Fibroblast of lung (primary cell): ENCODE measurements at regions not wholly inside any gene's neighbourhood (a gene's known extent, or its start where the extent isn't known, plus 50 kb on each side); places are given as distances from the start of the nearest gene placed in this dataset.
"Not testable (repeated sequence)": the region's sequence is repeated elsewhere in the genome, so short reads cannot be mapped to it uniquely, and the experiment has no call there.

Source experiments
- DNase-seq, 2 donors: peaks; one replicate each; pipeline versions ENCODE4 v3.0.0 to v3.0.0-alpha.2; 2010; ENCODE audit warnings: low read depth in 2 of 2
- H2AFZ ChIP-seq: 2 replicates; pipeline ENCODE4 v1.5.1; 2012; ENCODE audit warnings: low read length, control low read depth, inconsistent platforms
- H3K27ac ChIP-seq: 2 replicates; pipeline ENCODE4 v1.5.1; 2011; ENCODE audit warnings: low read length, control low read depth; ENCODE audit not compliant: insufficient read depth
- H3K27me3 ChIP-seq: 2 replicates; pipeline ENCODE4 v1.5.1; 2011; ENCODE audit warnings: mild to moderate bottlenecking, low read length; ENCODE audit not compliant: control insufficient read depth, insufficient read depth
- H3K36me3 ChIP-seq: 2 replicates; pipeline ENCODE4 v1.5.1; 2011; ENCODE audit warnings: low read length; ENCODE audit not compliant: control insufficient read depth, insufficient read depth
- H3K4me1 ChIP-seq: 2 replicates; pipeline ENCODE4 v1.5.1; 2011; ENCODE audit warnings: low read length; ENCODE audit not compliant: control insufficient read depth, insufficient read depth; ENCODE audit errors: extremely low read depth
- H3K4me2 ChIP-seq: 2 replicates; pipeline ENCODE4 v1.5.1; 2011; ENCODE audit warnings: low read length, control low read depth; ENCODE audit not compliant: insufficient read depth; ENCODE audit errors: extremely low read depth
- H3K4me3 ChIP-seq, 4 experiments: fragments of 200-600 bp in 1 of 4; sonication (generic) in 1 of 4; replicated peaks in 1 of 4; 2 replicates each; pipeline ENCODE4 v1.5.1; 2011 to 2016; ENCODE audit warnings: low read length in 4 of 4, low read depth in 3 of 4, mild to moderate bottlenecking in 3 of 4, control low read depth in 2 of 4, inconsistent platforms in 1 of 4, mixed read lengths in 1 of 4; ENCODE audit not compliant: insufficient read depth in 1 of 4; ENCODE audit errors: control extremely low read depth in 1 of 4
- H3K79me2 ChIP-seq: 2 replicates; pipeline ENCODE4 v1.5.1; 2012; ENCODE audit warnings: mild to moderate bottlenecking, low read length, inconsistent platforms; ENCODE audit not compliant: control insufficient read depth, insufficient read depth
- H3K9ac ChIP-seq: 2 replicates; pipeline ENCODE4 v1.5.1; 2011; ENCODE audit warnings: mild to moderate bottlenecking, low read length, control low read depth; ENCODE audit not compliant: insufficient read depth
- H3K9me3 ChIP-seq: 2 replicates; pipeline ENCODE4 v1.5.1; 2012; ENCODE audit warnings: low read depth, low read length; ENCODE audit not compliant: control insufficient read depth, insufficient read depth
- H4K20me1 ChIP-seq: 2 replicates; pipeline ENCODE4 v1.5.1; 2011; ENCODE audit warnings: low read length; ENCODE audit not compliant: control insufficient read depth, insufficient read depth; ENCODE audit errors: extremely low read depth
- EZH2 ChIP-seq: IDR thresholded peaks from 2 replicates; pipeline ENCODE4 v1.5.1; 2012; ENCODE audit warnings: low read length, control low read depth, mild to moderate bottlenecking; ENCODE audit errors: missing control alignments
- TF ChIP-seq, protein P1 (sequence below), 2 donors: IDR thresholded peaks in 1 of 2; conservative IDR thresholded peaks in 1 of 2; 1 replicate in 1 of 2; 2 replicates in 1 of 2; pipeline ENCODE4 v1.5.1; 2011 to 2012; ENCODE audit warnings: low read length in 2 of 2, control low read depth in 1 of 2, inconsistent platforms in 1 of 2, low read depth in 1 of 2, mild to moderate bottlenecking in 1 of 2

- Histone ChIP-seq H3K79me2 (no peaks in the 10 kb centered on the region), H3K27me3 (no peaks in the 10 kb centered on the region), H3K4me1 (no peaks in the 10 kb centered on the region), H3K36me3 (no peaks in the 10 kb centered on the region), H3K27ac (no peak overlapping the region), H2AFZ (no peak overlapping the region), H4K20me1 (no peaks in the 10 kb centered on the region), H3K4me2 (no peak overlapping the region), H3K4me3 (no peak overlapping the region), H3K9ac (no peak overlapping the region), H3K9me3 (no peaks in the 10 kb centered on the region)
- no peak for DNase-seq
- TF ChIP-seq, protein P1, sequence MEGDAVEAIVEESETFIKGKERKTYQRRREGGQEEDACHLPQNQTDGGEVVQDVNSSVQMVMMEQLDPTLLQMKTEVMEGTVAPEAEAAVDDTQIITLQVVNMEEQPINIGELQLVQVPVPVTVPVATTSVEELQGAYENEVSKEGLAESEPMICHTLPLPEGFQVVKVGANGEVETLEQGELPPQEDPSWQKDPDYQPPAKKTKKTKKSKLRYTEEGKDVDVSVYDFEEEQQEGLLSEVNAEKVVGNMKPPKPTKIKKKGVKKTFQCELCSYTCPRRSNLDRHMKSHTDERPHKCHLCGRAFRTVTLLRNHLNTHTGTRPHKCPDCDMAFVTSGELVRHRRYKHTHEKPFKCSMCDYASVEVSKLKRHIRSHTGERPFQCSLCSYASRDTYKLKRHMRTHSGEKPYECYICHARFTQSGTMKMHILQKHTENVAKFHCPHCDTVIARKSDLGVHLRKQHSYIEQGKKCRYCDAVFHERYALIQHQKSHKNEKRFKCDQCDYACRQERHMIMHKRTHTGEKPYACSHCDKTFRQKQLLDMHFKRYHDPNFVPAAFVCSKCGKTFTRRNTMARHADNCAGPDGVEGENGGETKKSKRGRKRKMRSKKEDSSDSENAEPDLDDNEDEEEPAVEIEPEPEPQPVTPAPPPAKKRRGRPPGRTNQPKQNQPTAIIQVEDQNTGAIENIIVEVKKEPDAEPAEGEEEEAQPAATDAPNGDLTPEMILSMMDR (conservative IDR thresholded peaks at IDR 0.05 in 1 of 2, IDR thresholded peaks at IDR 0.05 in 1 of 2; ENCODE audit: low read depth in 1 of 2, low read length in 2 of 2) = no peak
- TF ChIP-seq EZH2 = no peak
Observed at GRCh38 chr5:14028188-14028587, 83.7 kb upstream of the DNAH5 start.

DNA sequence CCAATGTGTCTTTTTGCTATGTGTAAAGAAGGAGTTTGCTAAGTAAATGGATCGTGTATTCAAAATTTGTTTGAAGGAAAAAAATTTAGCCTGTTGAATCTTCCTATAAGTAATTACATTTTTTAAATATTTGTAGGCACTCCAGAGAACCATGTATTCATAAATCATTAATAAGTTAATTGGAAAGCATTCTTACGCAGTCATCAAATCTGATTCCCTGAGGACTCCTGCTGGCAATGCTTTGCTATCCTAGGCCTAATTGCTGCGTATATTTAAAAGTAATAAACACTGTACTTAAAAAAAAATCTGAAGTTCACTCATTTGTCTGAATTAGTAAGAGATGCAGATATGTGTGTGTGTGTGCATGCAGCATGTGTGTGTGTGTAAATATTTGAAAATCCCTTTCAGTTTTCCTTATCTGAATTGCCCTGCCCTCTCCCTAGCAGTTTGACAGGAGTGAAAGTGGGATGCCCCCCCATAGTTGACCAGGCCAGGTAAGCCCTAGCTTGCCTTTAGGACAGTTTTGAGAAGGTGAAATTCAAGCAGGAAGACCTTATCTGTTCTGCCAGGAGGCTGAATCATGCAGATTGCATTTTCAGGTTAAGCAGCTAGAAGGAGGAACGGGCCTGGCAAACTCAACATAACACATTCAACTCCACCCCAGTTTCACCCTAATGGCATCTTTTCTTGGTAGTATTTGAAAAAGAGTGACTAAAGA lies 81.2 kb upstream of the DNAH5 start:
- Histone ChIP-seq H3K9me3 (no peaks in the 10 kb centered on the region), H2AFZ (no peak overlapping the region), H3K4me3 (no peak overlapping the region), H3K4me2 (no peak overlapping the region), H3K27me3 (no peaks in the 10 kb centered on the region), H3K9ac (no peak overlapping the region), H3K4me1 (no peaks in the 10 kb centered on the region), H3K27ac (no peak overlapping the region), H4K20me1 (no peaks in the 10 kb centered on the region), H3K79me2 (no peaks in the 10 kb centered on the region), H3K36me3 (no peaks in the 10 kb centered on the region)
- DNase-seq = no peak
- TF ChIP-seq, protein P1 (conservative IDR thresholded peaks at IDR 0.05 in 1 of 2, IDR thresholded peaks at IDR 0.05 in 1 of 2; ENCODE audit: low read depth in 1 of 2, low read length in 2 of 2) = no peak

GRCh38 chr5:14022971-14023370 lies 78.5 kb upstream of the DNAH5 start:
- no peak overlapping the region for H3K27ac ChIP-seq
- TF ChIP-seq, protein P1 (conservative IDR thresholded peaks at IDR 0.05 in 1 of 2, IDR thresholded peaks at IDR 0.05 in 1 of 2; ENCODE audit: low read depth in 1 of 2, low read length in 2 of 2) = no peak
- TF ChIP-seq EZH2 = no peak
- DNase-seq = no peak
- no peaks in the 10 kb centered on the region for H3K9me3 ChIP-seq
- no peak overlapping the region for H3K4me2 ChIP-seq
- no peaks in the 10 kb centered on the region for H3K36me3 ChIP-seq
- H2AFZ ChIP-seq = no peak overlapping the region
- H3K9ac ChIP-seq = no peak overlapping the region
- H3K27me3 ChIP-seq = no peaks in the 10 kb centered on the region
- no peaks in the 10 kb centered on the region for H3K4me1 ChIP-seq
- no peak overlapping the region for H3K4me3 ChIP-seq
- no peaks in the 10 kb centered on the region for H4K20me1 ChIP-seq
- no peaks in the 10 kb centered on the region for H3K79me2 ChIP-seq

DNA sequence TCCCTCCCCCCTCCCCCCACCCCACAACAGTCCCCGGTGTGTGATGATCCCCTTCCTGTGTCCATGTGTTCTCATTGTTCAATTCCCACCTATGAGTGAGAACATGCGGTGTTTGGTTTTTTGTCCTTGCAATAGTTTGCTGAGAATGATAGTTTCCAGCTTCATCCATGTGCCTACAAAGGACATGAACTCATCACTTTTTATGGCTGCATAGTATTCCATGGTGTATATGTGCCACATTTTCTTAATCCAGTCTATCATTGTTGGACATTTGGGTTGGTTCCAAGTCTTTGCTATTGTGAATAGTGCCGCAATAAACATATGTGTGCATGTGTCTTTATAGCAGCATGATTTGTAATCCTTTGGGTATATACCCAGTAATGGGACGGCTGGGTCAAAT lies 76.5 kb upstream of the DNAH5 start:
- H3K9ac ChIP-seq, H2AFZ ChIP-seq, H3K27me3 ChIP-seq, DNase-seq, H3K27ac ChIP-seq, H3K9me3 ChIP-seq, H3K79me2 ChIP-seq, H3K4me2 ChIP-seq, H3K36me3 ChIP-seq, H3K4me3 ChIP-seq, H3K4me1 ChIP-seq, H4K20me1 ChIP-seq: not testable (repeated sequence)
